GM12891 (cell line): ENCODE measurements at regions not wholly inside any gene's neighbourhood (a gene's known extent, or its start where the extent isn't known, plus 50 kb on each side); places are given as distances from the start of the nearest gene placed in this dataset.

Experiments
- PAX5 ChIP-seq: IDR thresholded peaks from 2 replicates; pipeline ENCODE4 v1.6.1; 2011; ENCODE audit warnings: low read length, moderate library complexity, mild to moderate bottlenecking; ENCODE audit not compliant: insufficient read depth, severe bottlenecking
- POLR2A ChIP-seq: IDR thresholded peaks from 2 replicates; pipeline ENCODE4 v1.6.1; 2011; ENCODE audit warnings: low read depth, low read length, control low read depth
- POLR2AphosphoS5 ChIP-seq: IDR thresholded peaks from 2 replicates; pipeline ENCODE4 v1.6.1; 2011; ENCODE audit warnings: low read depth, low read length, control low read depth
- POU2F2 ChIP-seq: IDR thresholded peaks from 2 replicates; pipeline ENCODE4 v1.6.1; 2011; ENCODE audit warnings: low read depth, mild to moderate bottlenecking, control low read depth, low read length, moderate library complexity
- SPI1 ChIP-seq: IDR thresholded peaks from 2 replicates; pipeline ENCODE4 v1.6.1; 2011; ENCODE audit warnings: low read depth, low read length, control low read depth
- TAF1 ChIP-seq: IDR thresholded peaks from 2 replicates; pipeline ENCODE4 v1.6.1; 2011; ENCODE audit warnings: low read depth, low read length, control low read depth

GRCh38 chr3:18611991-18612390 lies 186.9 kb upstream of the SATB1 start:
- TF ChIP-seq POLR2A (no peak), SPI1 (no peak), POLR2AphosphoS5 (no peak), PAX5 (no peak), TAF1 (no peak), POU2F2 (no peak)
